H9 (cell line): ENCODE measurements at regions not wholly inside any gene's neighbourhood (a gene's known extent, or its start where the extent isn't known, plus 50 kb on each side); places are given as distances from the start of the nearest gene placed in this dataset.

Experiments used
- DNase-seq: peaks from one replicate; pipeline ENCODE4 v3.0.0-alpha.2; 2017
- H2AFZ ChIP-seq: one replicate; pipeline ENCODE4 v1.6.1; 2013; ENCODE audit warnings: mild to moderate bottlenecking, low read length, control low read depth, moderate library complexity
- H2AK5ac ChIP-seq: 2 replicates; pipeline ENCODE4 v1.6.1; 2013; ENCODE audit warnings: low read length, control low read depth, mixed read lengths; ENCODE audit not compliant: insufficient read length
- H2BK120ac ChIP-seq: one replicate; pipeline ENCODE4 v1.6.1; 2013; ENCODE audit warnings: low read depth, mild to moderate bottlenecking, low read length, control low read depth, inconsistent platforms; ENCODE audit not compliant: poor library complexity, severe bottlenecking
- H2BK12ac ChIP-seq: 2 replicates; pipeline ENCODE4 v1.6.1; 2013; ENCODE audit warnings: low read length, control low read depth, mixed read lengths, low read depth; ENCODE audit not compliant: insufficient read length
- H2BK15ac ChIP-seq: 2 replicates; pipeline ENCODE4 v1.6.1; 2013; ENCODE audit warnings: low read depth, low read length, control low read depth
- H2BK20ac ChIP-seq: one replicate; pipeline ENCODE4 v1.6.1; 2013; ENCODE audit warnings: low read depth, mild to moderate bottlenecking, low read length, control low read depth, inconsistent platforms; ENCODE audit not compliant: poor library complexity, severe bottlenecking
- H2BK5ac ChIP-seq: 2 replicates; pipeline ENCODE4 v1.6.1; 2013; ENCODE audit warnings: low read length, control low read depth, mixed read lengths; ENCODE audit not compliant: insufficient read length
- H3K14ac ChIP-seq: 2 replicates; pipeline ENCODE4 v1.6.1; 2013; ENCODE audit warnings: low read length, control low read depth; ENCODE audit not compliant: insufficient read depth
- H3K18ac ChIP-seq: 2 replicates; pipeline ENCODE4 v1.6.1; 2013; ENCODE audit warnings: low read depth, mild to moderate bottlenecking, mixed read lengths, low read length, control low read depth; ENCODE audit not compliant: insufficient read length
- H3K23ac ChIP-seq: 2 replicates; pipeline ENCODE4 v1.6.1; 2013; ENCODE audit warnings: low read length, control low read depth, mixed read lengths, low read depth; ENCODE audit not compliant: insufficient read length
- H3K23me2 ChIP-seq: 2 replicates; pipeline ENCODE4 v1.6.1; 2013; ENCODE audit warnings: low read depth, mild to moderate bottlenecking, mixed read lengths, low read length, control low read depth; ENCODE audit not compliant: insufficient read length, poor library complexity, severe bottlenecking
- H3K27ac ChIP-seq: 2 replicates; pipeline ENCODE4 v1.5.1; 2013; ENCODE audit warnings: low read length, control low read depth, mixed read lengths, low read depth; ENCODE audit not compliant: insufficient read length
- H3K27me3 ChIP-seq: 2 replicates; pipeline ENCODE4 v1.6.1; 2013; ENCODE audit warnings: low read length, control low read depth, inconsistent platforms; ENCODE audit not compliant: insufficient read depth
- H3K4ac ChIP-seq: 2 replicates; pipeline ENCODE4 v1.6.1; 2013; ENCODE audit warnings: low read depth, mild to moderate bottlenecking, control low read depth, inconsistent platforms, low read length, moderate library complexity
- H3K4me1 ChIP-seq: 2 replicates; pipeline ENCODE4 v1.6.1; 2013; ENCODE audit warnings: low read length, control low read depth, inconsistent platforms; ENCODE audit not compliant: insufficient read depth
- H3K4me2 ChIP-seq: 2 replicates; pipeline ENCODE4 v1.6.1; 2013; ENCODE audit warnings: low read length, control low read depth, mixed read lengths; ENCODE audit not compliant: insufficient read length, insufficient read depth
- H3K56ac ChIP-seq: 2 replicates; pipeline ENCODE4 v1.6.1; 2013; ENCODE audit warnings: low read depth, mild to moderate bottlenecking, mixed read lengths, low read length, control low read depth; ENCODE audit not compliant: insufficient read length
- H3K79me1 ChIP-seq: 2 replicates; pipeline ENCODE4 v1.6.1; 2013; ENCODE audit warnings: low read depth, mild to moderate bottlenecking, moderate library complexity, low read length, control low read depth, inconsistent platforms; ENCODE audit not compliant: insufficient read depth, poor library complexity, severe bottlenecking
- H3K79me2 ChIP-seq: 2 replicates; pipeline ENCODE4 v1.6.1; 2013; ENCODE audit warnings: low read length, control low read depth, inconsistent platforms; ENCODE audit not compliant: insufficient read depth
- H3K9ac ChIP-seq: 2 replicates; pipeline ENCODE4 v1.6.1; 2013; ENCODE audit warnings: low read length, control low read depth, mixed read lengths; ENCODE audit not compliant: insufficient read length; ENCODE audit errors: extremely low read depth
- H3K9me3 ChIP-seq: one replicate; pipeline ENCODE4 v1.6.1; 2013; ENCODE audit warnings: low read depth, low read length, inconsistent platforms; ENCODE audit not compliant: control insufficient read depth
- H3T11ph ChIP-seq: one replicate; pipeline ENCODE4 v1.6.1; 2013; ENCODE audit warnings: mild to moderate bottlenecking, low read length, control low read depth, inconsistent platforms
- H4K20me1 ChIP-seq: one replicate; pipeline ENCODE4 v1.6.1; 2013; ENCODE audit not compliant: control insufficient read depth, insufficient read length, insufficient read depth
- H4K5ac ChIP-seq: 2 replicates; pipeline ENCODE4 v1.6.1; 2013; ENCODE audit warnings: low read depth, mild to moderate bottlenecking, mixed read lengths, low read length, control low read depth; ENCODE audit not compliant: insufficient read length
- H4K8ac ChIP-seq: replicated peaks from 2 replicates; pipeline ENCODE4 v1.6.1; 2013; ENCODE audit warnings: low read length, control low read depth, mixed read lengths, low read depth; ENCODE audit not compliant: insufficient read length
- H4K91ac ChIP-seq: 2 replicates; pipeline ENCODE4 v1.6.1; 2013; ENCODE audit warnings: low read depth, mild to moderate bottlenecking, moderate library complexity, mixed read lengths, low read length, control low read depth; ENCODE audit not compliant: insufficient read length
- H3K27ac Mint-ChIP-seq, 3 experiments: 2 replicates in 2 of 3; 3 replicates in 1 of 3; pipeline ENCODE4 v1.8.0; 2020 to 2021; ENCODE audit warnings: mixed read lengths in 3 of 3, mild to moderate bottlenecking in 1 of 3, moderate library complexity in 1 of 3
- H3K27me3 Mint-ChIP-seq: 2 replicates; pipeline ENCODE4 v1.8.0; 2021; ENCODE audit warnings: low read depth, mild to moderate bottlenecking, moderate library complexity, mixed read lengths
- H3K36me3 Mint-ChIP-seq, 3 experiments: 2 replicates in 2 of 3; 3 replicates in 1 of 3; pipeline ENCODE4 v1.8.0; 2020 to 2021; ENCODE audit warnings: low read depth in 3 of 3, mixed read lengths in 3 of 3; ENCODE audit not compliant: insufficient read depth in 1 of 3
- H3K4me1 Mint-ChIP-seq, 2 experiments: 2 replicates each; pipeline ENCODE4 v1.8.0; 2020; ENCODE audit warnings: mixed read lengths in 2 of 2
- H3K4me3 Mint-ChIP-seq, 2 experiments: 2 replicates in 1 of 2; 3 replicates in 1 of 2; pipeline ENCODE4 v1.8.0; 2020 to 2021; ENCODE audit warnings: mild to moderate bottlenecking in 2 of 2, mixed read lengths in 2 of 2, moderate library complexity in 1 of 2
- H3K9me3 Mint-ChIP-seq, 2 experiments: 2 replicates in 1 of 2; 3 replicates in 1 of 2; pipeline ENCODE4 v1.8.0; 2020; ENCODE audit warnings: mild to moderate bottlenecking in 2 of 2, mixed read lengths in 2 of 2, moderate library complexity in 1 of 2
- WGBS: extraction: QIAGEN DNeasy Blood & Tissue Kit; methylation state at CpG from one replicate; pipeline ENCODE4 v1.1.7; 2013; ENCODE audit warnings: missing lambda C conversion rate, low lambda C conversion rate, mixed read lengths; ENCODE audit not compliant: insufficient read length; ENCODE audit errors: extremely low coverage; 5-methylcytosine and 5-hydroxymethylcytosine counted together
- TF ChIP-seq, protein P1 (sequence below): fragments of 200-600 bp; sonication (generic); conservative IDR thresholded peaks from 3 replicates; pipeline ENCODE4 v1.8.0; 2021; ENCODE audit warnings: antibody characterized with exemption, mild to moderate bottlenecking

- TF ChIP-seq, protein P1, sequence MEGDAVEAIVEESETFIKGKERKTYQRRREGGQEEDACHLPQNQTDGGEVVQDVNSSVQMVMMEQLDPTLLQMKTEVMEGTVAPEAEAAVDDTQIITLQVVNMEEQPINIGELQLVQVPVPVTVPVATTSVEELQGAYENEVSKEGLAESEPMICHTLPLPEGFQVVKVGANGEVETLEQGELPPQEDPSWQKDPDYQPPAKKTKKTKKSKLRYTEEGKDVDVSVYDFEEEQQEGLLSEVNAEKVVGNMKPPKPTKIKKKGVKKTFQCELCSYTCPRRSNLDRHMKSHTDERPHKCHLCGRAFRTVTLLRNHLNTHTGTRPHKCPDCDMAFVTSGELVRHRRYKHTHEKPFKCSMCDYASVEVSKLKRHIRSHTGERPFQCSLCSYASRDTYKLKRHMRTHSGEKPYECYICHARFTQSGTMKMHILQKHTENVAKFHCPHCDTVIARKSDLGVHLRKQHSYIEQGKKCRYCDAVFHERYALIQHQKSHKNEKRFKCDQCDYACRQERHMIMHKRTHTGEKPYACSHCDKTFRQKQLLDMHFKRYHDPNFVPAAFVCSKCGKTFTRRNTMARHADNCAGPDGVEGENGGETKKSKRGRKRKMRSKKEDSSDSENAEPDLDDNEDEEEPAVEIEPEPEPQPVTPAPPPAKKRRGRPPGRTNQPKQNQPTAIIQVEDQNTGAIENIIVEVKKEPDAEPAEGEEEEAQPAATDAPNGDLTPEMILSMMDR, result no peak
- no peak overlapping the region for H2AFZ ChIP-seq
- H3K4me2 ChIP-seq, result no peak overlapping the region
- H3K9me3 ChIP-seq, result no peaks in the 10 kb centered on the region
- H3T11ph ChIP-seq, result no peak overlapping the region
- Mint-ChIP-seq H3K4me1 (peaks cover 0 to 2% of the 10 kb centered on the region in 2 experiments; a peak in 1 of 4 replicates), H3K4me3 (no peak overlapping the region), H3K27me3 (no peaks in the 10 kb centered on the region), H3K27ac (no peak overlapping the region), H3K36me3 (no peaks in the 10 kb centered on the region), H3K9me3 (no peaks in the 10 kb centered on the region)
- no peak overlapping the region for H4K91ac ChIP-seq
- H3K79me1 ChIP-seq, result no peaks in the 10 kb centered on the region
- no peak overlapping the region for H3K18ac ChIP-seq
- H2BK12ac ChIP-seq, result no peak overlapping the region
- H3K27ac ChIP-seq, result no peak overlapping the region
- no peak overlapping the region for H4K5ac ChIP-seq
- peak overlapping the region; percentile 46; the same call in 1 of the 2 replicates for H3K14ac ChIP-seq
- H3K23me2 ChIP-seq, result no peaks in the 10 kb centered on the region
- no peak overlapping the region for H2BK15ac ChIP-seq
- H3K4ac ChIP-seq, result no peak overlapping the region
- peak; percentile 26 for DNase-seq
- no peaks in the 10 kb centered on the region for H3K79me2 ChIP-seq
- no peak overlapping the region for H2AK5ac ChIP-seq
- H2BK20ac ChIP-seq, result no peak overlapping the region
- H2BK120ac ChIP-seq, result no peak overlapping the region
- H4K20me1 ChIP-seq, result no peaks in the 10 kb centered on the region
- H3K4me1 ChIP-seq, result no peaks in the 10 kb centered on the region
- no CpG with 5 or more reads among the region's 20 CpGs for WGBS
- H3K56ac ChIP-seq, result no peak overlapping the region
- H3K27me3 ChIP-seq, result no peaks in the 10 kb centered on the region
- H4K8ac ChIP-seq, result no peak overlapping the region
- H3K9ac ChIP-seq, result no peak overlapping the region
- H2BK5ac ChIP-seq, result no peak overlapping the region
- no peak overlapping the region for H3K23ac ChIP-seq
These were observed 390.2 kb upstream of the SGCD start for GRCh38 chr5:155936520-155937406.
